GM18861 (cell line): ENCODE measurements at regions not wholly inside any gene's neighbourhood (a gene's known extent, or its start where the extent isn't known, plus 50 kb on each side); places are given as distances from the start of the nearest gene placed in this dataset.
"Not testable (repeated sequence)": the region's sequence is repeated elsewhere in the genome, so short reads cannot be mapped to it uniquely, and the experiment has no call there.

Experiments used
- ATAC-seq: cut with Tn5 transposase; IDR thresholded peaks from one replicate; pipeline ENCODE4 v1.9.1; 2021; ENCODE audit not compliant: unreplicated experiment

GRCh38 chrX:1105031-1105430 lies 107.4 kb downstream of the CRLF2 start:
- not testable (repeated sequence) for ATAC-seq

DNA sequence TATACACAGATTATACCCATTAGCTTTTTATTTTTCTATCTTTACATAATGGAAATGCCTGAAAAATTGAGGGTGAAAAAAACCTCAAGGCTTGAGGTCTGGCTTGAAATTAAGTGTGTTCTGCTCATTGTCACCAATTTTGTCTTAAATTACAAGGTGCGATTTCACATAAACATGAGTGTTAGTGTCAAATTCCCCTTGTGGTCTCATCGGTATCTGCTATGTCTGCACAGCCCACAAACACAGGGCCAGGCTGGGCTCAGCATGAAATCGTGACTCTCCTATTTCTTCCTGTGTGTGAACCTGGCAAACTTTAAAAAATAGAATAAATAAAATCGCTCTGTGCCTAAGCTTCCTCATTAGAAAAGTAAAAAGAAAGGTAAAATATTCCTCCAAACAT lies 109.1 kb downstream of the CRLF2 start:
- ATAC-seq, result no peak

GRCh38 chrX:1102786-1103185 lies 109.7 kb downstream of the CRLF2 start:
- no peak for ATAC-seq

DNA sequence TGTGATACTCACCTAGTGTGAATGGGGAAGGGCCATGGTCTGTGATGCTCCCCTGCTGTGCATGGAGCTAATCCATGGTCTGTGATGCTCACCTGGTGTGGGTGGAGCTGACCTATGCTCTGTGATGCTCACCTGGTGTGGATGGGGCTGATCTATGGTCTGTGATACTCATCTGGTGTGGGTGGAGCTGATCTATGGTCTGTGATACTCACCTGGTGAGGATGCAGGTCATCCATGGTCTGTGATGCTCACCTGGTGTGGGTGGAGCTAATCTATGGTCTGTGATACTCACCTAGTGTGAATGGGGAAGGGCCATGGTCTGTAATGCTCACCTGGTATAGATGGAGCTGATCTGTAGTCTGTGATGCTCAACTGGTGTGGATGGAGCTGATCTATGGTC lies 110.2 kb downstream of the CRLF2 start:
- ATAC-seq, result not testable (repeated sequence)

DNA sequence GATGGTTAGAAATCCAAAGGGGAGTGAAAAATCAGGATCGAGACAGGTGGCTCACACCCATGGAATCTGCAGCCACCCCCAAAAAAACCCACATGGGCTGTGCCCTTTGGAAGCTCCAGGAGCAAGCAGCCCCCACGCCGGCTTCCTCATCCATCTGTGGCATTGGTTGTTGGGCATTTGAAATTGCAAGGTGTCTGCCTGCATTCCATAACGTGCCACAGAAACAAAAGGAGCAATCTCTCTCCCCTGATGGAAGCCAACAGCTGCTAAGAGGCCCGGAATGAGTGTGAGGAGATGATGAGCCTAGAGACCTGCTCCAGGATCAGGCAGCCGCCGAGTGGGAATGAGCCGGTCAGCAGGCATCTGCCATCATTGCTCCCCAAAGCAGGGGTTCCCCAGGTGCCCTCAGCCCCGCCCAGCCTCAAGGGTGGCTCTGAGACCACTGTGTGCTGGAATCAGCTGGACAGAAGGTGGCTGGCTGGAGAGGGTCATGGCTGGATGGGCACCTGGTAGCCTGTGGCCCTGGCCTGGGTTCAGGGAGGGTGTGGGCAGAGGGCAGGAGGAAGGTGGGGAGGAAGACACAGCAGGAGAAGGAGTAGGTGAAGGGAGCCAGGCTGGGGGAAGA lies 113.2 kb downstream of the CRLF2 start:
- no peak for ATAC-seq

GRCh38 chrX:1097328-1097727 lies 115.1 kb downstream of the CRLF2 start:
- ATAC-seq, result no peak

GRCh38 chrX:1094566-1095333 lies 117.7 kb downstream of the CRLF2 start:
- no peak for ATAC-seq

GRCh38 chrX:1093586-1094421 lies 118.6 kb downstream of the CRLF2 start:
- no peak for ATAC-seq

GRCh38 chrX:1093121-1093520 lies 119.3 kb downstream of the CRLF2 start:
- ATAC-seq, result no peak

- no peak for ATAC-seq
These were observed 125.7 kb downstream of the CRLF2 start for GRCh38 chrX:1086444-1087409.

DNA sequence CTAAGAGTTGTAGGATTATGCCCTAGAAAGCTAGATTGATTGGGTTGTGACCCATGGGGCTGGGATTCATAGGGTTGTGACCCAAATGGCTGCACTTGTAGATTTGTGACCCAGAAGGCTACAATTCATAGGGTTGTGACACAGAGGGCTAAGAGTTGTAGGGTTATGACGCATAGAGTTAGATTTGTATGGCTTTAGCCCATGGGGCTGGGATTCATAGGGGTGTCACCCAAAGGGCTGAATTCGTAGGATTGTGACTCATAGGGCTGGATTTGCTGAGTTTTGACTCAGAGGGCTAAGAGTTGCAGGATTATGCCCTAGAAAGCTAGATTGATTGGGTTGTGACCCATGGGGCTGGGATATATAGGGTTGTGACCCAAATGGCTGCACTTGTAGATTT lies 126.6 kb downstream of the CRLF2 start:
- ATAC-seq, result not testable (repeated sequence)

- no peak for ATAC-seq
These were observed 127.8 kb downstream of the CRLF2 start for GRCh38 chrX:1084689-1085088.

- no peak for ATAC-seq
These were observed 135.4 kb downstream of the CRLF2 start for GRCh38 chrX:1076871-1077651.

- no peak for ATAC-seq
These were observed 136.7 kb downstream of the CRLF2 start for GRCh38 chrX:1075741-1076140.

- ATAC-seq, result no peak
These were observed 137.3 kb downstream of the CRLF2 start for GRCh38 chrX:1075156-1075555.

- ATAC-seq, result no peak
These were observed 137.7 kb downstream of the CRLF2 start for GRCh38 chrX:1074755-1075154.

DNA sequence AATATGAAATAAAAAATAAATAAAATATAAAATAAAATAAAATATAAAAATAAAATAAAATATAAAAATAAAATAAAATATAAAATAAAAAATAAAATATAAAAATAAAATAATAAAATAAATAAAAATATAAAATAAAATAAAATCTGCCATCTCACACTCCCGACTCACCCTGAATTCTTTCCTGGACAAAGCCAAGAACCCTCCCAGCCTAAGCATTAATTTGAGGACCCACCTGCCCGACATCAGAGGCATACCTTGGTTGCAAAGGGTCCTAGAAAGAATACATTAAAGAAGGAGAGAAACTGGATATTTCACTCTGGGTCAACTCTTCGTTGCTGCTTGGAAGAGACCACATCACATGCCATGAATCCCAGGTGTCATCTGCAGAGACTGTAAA lies 138.3 kb downstream of the CRLF2 start:
- no peak for ATAC-seq

DNA sequence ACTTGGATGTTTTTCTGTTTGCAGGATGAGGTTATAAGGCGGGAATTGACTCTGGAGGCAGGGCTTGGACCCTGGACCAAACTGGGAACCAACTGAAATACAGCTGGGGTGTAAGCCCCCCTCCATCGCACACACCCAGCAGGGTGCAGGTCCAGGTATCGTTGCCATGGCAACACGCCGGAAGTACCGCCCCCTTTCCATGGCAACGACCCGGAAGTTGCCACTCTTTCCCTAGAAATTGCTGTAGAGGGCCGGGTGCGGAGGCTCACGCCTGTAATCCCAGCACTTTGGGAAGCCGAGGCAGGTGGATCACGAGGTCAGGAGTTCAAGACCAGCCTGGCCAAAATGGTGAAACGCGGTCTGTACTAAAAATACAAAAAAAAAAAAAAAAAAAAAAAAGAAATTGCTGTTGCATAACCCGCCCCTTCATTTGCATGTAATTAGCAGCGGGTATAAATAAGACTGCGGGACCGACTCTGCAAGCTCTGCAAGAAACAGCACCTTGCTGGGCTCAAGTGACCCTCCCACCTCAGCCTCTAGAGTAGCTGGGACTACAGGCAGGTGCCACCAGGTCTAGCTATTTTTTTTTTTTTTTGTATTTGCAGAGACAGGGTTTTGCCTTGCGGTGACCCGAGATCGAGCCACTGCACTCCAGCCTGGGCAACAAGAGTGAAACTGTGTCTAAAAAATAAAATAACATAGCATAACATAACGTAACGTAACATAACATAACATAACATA lies 139.6 kb downstream of the CRLF2 start:
- no peak for ATAC-seq

- ATAC-seq, result no peak
These were observed 141.1 kb downstream of the CRLF2 start for GRCh38 chrX:1071351-1071750.
